OCI-LY7 (cell line): ENCODE measurements at regions not wholly inside any gene's neighbourhood (a gene's known extent, or its start where the extent isn't known, plus 50 kb on each side); places are given as distances from the start of the nearest gene placed in this dataset.

ENCODE experiments used
- EZH2phosphoT487 ChIP-seq: fragments of 200-600 bp; sonication (generic); IDR thresholded peaks from 2 replicates; pipeline ENCODE4 v1.6.1; 2018; ENCODE audit warnings: low read depth, borderline replicate concordance, mild to moderate bottlenecking, mixed run types, antibody characterized with exemption, low read length, moderate library complexity, mixed read lengths
- TF ChIP-seq, protein P1 (sequence below): fragments of 200-600 bp; sonication (generic); conservative IDR thresholded peaks from 2 replicates; pipeline ENCODE4 v1.5.1; 2014; ENCODE audit warnings: mild to moderate bottlenecking, antibody characterized with exemption, low read length, moderate library complexity, mixed read lengths

DNA sequence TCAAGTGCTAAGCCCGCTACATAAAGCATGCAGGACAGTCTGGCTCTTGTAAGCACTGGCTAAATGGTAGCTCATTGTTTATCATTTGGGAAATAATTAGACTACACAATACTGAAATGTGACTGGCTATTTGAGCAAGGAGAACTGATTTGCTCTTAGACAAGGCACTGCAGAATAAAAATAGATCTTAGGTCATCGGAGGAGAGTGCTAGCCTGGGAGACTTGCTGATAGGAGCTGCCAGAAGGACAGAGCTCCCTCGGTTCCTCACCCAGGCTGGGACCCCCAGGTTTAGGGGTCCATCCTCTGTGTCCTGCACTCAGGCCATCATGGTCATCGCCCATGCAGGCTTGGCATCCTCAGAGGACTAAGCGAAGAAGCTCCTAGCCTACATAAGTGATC is 184.4 kb upstream of the NCAM1 start:
- TF ChIP-seq, protein P1, sequence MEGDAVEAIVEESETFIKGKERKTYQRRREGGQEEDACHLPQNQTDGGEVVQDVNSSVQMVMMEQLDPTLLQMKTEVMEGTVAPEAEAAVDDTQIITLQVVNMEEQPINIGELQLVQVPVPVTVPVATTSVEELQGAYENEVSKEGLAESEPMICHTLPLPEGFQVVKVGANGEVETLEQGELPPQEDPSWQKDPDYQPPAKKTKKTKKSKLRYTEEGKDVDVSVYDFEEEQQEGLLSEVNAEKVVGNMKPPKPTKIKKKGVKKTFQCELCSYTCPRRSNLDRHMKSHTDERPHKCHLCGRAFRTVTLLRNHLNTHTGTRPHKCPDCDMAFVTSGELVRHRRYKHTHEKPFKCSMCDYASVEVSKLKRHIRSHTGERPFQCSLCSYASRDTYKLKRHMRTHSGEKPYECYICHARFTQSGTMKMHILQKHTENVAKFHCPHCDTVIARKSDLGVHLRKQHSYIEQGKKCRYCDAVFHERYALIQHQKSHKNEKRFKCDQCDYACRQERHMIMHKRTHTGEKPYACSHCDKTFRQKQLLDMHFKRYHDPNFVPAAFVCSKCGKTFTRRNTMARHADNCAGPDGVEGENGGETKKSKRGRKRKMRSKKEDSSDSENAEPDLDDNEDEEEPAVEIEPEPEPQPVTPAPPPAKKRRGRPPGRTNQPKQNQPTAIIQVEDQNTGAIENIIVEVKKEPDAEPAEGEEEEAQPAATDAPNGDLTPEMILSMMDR: no peak
- no peak for TF ChIP-seq EZH2phosphoT487
